H1 (cell line): ENCODE measurements at regions not wholly inside any gene's neighbourhood (a gene's known extent, or its start where the extent isn't known, plus 50 kb on each side); places are given as distances from the start of the nearest gene placed in this dataset.

Experiments
- CTCF ChIA-PET: fragments of 300-600 bp; sonication (Branson Sonifier 250); formaldehyde crosslinking; loops from one replicate; lab custom pipeline; 2021; ENCODE audit not compliant: partially characterized antibody; lab: Charles Lee
- POLR2A ChIA-PET: fragments of 300-600 bp; sonication (Branson Sonifier 250); formaldehyde crosslinking; loops from one replicate; lab custom pipeline; 2021; ENCODE audit warnings: inconsistent platforms; ENCODE audit not compliant: partially characterized antibody; lab: Charles Lee
- DNase-seq, 2 experiments: peaks; one replicate each; pipeline versions ENCODE4 v3.0.0 to v3.0.0-alpha.2; 2010 to 2022; ENCODE audit warnings: low spot score in 2 of 2, low read depth in 1 of 2, mixed read lengths in 1 of 2
- FAIRE-seq: peaks from 2 replicates; lab custom pipeline; 2011; peaks lifted over from hg19 to GRCh38; lab: Jason Lieb, UNC
- H2AFZ ChIP-seq: 2 replicates; pipeline ENCODE4 v1.8.1; 2012; ENCODE audit warnings: low read length, inconsistent platforms
- H2AK5ac ChIP-seq: 2 replicates; pipeline ENCODE4 v1.6.1; 2013; ENCODE audit warnings: low read depth, low read length
- H2BK120ac ChIP-seq: replicated peaks from 2 replicates; pipeline ENCODE3; 2013; ENCODE audit warnings: low read depth, low read length, inconsistent platforms
- H2BK12ac ChIP-seq: 2 replicates; pipeline ENCODE4 v1.6.1; 2013; ENCODE audit warnings: low read depth, low read length
- H2BK15ac ChIP-seq: 2 replicates; pipeline ENCODE4 v1.6.1; 2013; ENCODE audit warnings: low read length
- H2BK20ac ChIP-seq: 2 replicates; pipeline ENCODE4 v1.6.1; 2013; ENCODE audit warnings: low read length
- H2BK5ac ChIP-seq: 2 replicates; pipeline ENCODE4 v1.6.1; 2013; ENCODE audit warnings: low read depth, low read length
- H3K14ac ChIP-seq: 2 replicates; pipeline ENCODE4 v1.6.1; 2013; ENCODE audit warnings: inconsistent platforms; ENCODE audit not compliant: insufficient read length
- H3K18ac ChIP-seq: 2 replicates; pipeline ENCODE4 v1.6.1; 2013; ENCODE audit warnings: low read length; ENCODE audit errors: extremely low read depth
- H3K23ac ChIP-seq: 2 replicates; pipeline ENCODE4 v1.6.1; 2013; ENCODE audit warnings: inconsistent platforms; ENCODE audit not compliant: insufficient read length
- H3K23me2 ChIP-seq: 2 replicates; pipeline ENCODE4 v1.6.1; 2013; ENCODE audit warnings: low read depth, low read length
- H3K27ac ChIP-seq: 2 replicates; pipeline ENCODE4 v1.6.1; 2011; ENCODE audit warnings: low read depth, low read length, inconsistent platforms
- H3K27me3 ChIP-seq, 4 experiments: replicated peaks in 1 of 4; 1 replicate in 1 of 4; 2 replicates in 3 of 4; pipeline versions ENCODE4 v1.6.1 to v1.8.1; 2011 to 2013; ENCODE audit warnings: low read length in 3 of 4, mild to moderate bottlenecking in 3 of 4, inconsistent platforms in 2 of 4, mixed read lengths in 2 of 4, moderate library complexity in 1 of 4; ENCODE audit not compliant: control insufficient read depth in 3 of 4, insufficient read depth in 3 of 4; ENCODE audit errors: extremely low read depth in 1 of 4
- H3K36me3 ChIP-seq, 4 experiments: 2 replicates each; pipeline versions ENCODE4 v1.6.1 to v1.8.1; 2011 to 2013; ENCODE audit warnings: mild to moderate bottlenecking in 4 of 4, low read length in 3 of 4, moderate library complexity in 2 of 4, control low read depth in 1 of 4, inconsistent platforms in 1 of 4; ENCODE audit not compliant: insufficient read depth in 4 of 4, control insufficient read depth in 2 of 4
- H3K4ac ChIP-seq: replicated peaks from 2 replicates; pipeline ENCODE3; 2013; ENCODE audit warnings: low read length, low read depth, mixed read lengths, inconsistent platforms; ENCODE audit not compliant: insufficient read length
- H3K4me1 ChIP-seq, 4 experiments: replicated peaks in 1 of 4; 1 replicate in 1 of 4; 2 replicates in 3 of 4; pipeline versions ENCODE4 v1.6.1 to v1.8.1; 2011 to 2013; ENCODE audit warnings: low read length in 3 of 4, inconsistent platforms in 2 of 4, mixed read lengths in 1 of 4; ENCODE audit not compliant: insufficient read depth in 4 of 4, control insufficient read depth in 3 of 4
- H3K4me2 ChIP-seq, 2 experiments: 2 replicates each; pipeline versions ENCODE4 v1.6.1 to v1.8.1; 2011 to 2013; ENCODE audit warnings: low read depth in 2 of 2, low read length in 2 of 2, control low read depth in 1 of 2, inconsistent platforms in 1 of 2, mild to moderate bottlenecking in 1 of 2; ENCODE audit not compliant: insufficient read depth in 1 of 2
- H3K4me3 ChIP-seq, 4 experiments: fragments of 200-600, 300-600 bp in 1 of 4; sonication (generic), shearing (Covaris generic), sonication (Bioruptor Twin) in 1 of 4; 2 replicates each; pipeline versions ENCODE4 v1.5.1 to v1.8.1; 2011 to 2016; ENCODE audit warnings: low read length in 4 of 4, low read depth in 3 of 4, control low read depth in 2 of 4, inconsistent platforms in 2 of 4, mild to moderate bottlenecking in 2 of 4, mixed read lengths in 1 of 4, moderate library complexity in 1 of 4; ENCODE audit not compliant: insufficient read depth in 2 of 4; ENCODE audit errors: extremely low read depth in 1 of 4
- H3K56ac ChIP-seq: replicated peaks from 2 replicates; pipeline ENCODE3; 2013; ENCODE audit warnings: low read depth, mild to moderate bottlenecking, mixed read lengths, low read length, inconsistent platforms; ENCODE audit not compliant: insufficient read length
- H3K79me1 ChIP-seq: 2 replicates; pipeline ENCODE4 v1.6.1; 2013; ENCODE audit warnings: low read depth, low read length, control low read depth
- H3K79me2 ChIP-seq, 2 experiments: 2 replicates each; pipeline versions ENCODE4 v1.6.1 to v1.8.1; 2012 to 2013; ENCODE audit warnings: low read length in 2 of 2, mild to moderate bottlenecking in 2 of 2, inconsistent platforms in 1 of 2; ENCODE audit not compliant: insufficient read depth in 2 of 2, control insufficient read depth in 1 of 2
- H3K9ac ChIP-seq, 4 experiments: replicated peaks in 1 of 4; 1 replicate in 1 of 4; 2 replicates in 3 of 4; pipeline versions ENCODE4 v1.6.1 to v1.8.1; 2011 to 2013; ENCODE audit warnings: low read depth in 3 of 4, low read length in 3 of 4, control low read depth in 2 of 4, mild to moderate bottlenecking in 2 of 4, moderate library complexity in 2 of 4, inconsistent platforms in 1 of 4; ENCODE audit errors: extremely low read depth in 1 of 4
- H3K9me3 ChIP-seq, 2 experiments: 2 replicates each; pipeline versions ENCODE4 v1.6.1 to v1.8.1; 2012 to 2013; ENCODE audit warnings: mild to moderate bottlenecking in 2 of 2, moderate library complexity in 2 of 2, control low read depth in 1 of 2, inconsistent platforms in 1 of 2, low read depth in 1 of 2, low read length in 1 of 2, mixed read lengths in 1 of 2; ENCODE audit not compliant: insufficient read depth in 2 of 2
- H4K20me1 ChIP-seq, 2 experiments: replicated peaks in 1 of 2; 2 replicates each; pipeline versions ENCODE3 to v1.8.1; 2011 to 2013; ENCODE audit warnings: inconsistent platforms in 2 of 2, low read length in 2 of 2, mild to moderate bottlenecking in 1 of 2; ENCODE audit not compliant: insufficient read depth in 2 of 2, control insufficient read depth in 1 of 2
- H4K5ac ChIP-seq: 2 replicates; pipeline ENCODE4 v1.6.1; 2013; ENCODE audit warnings: low read length, low read depth, mixed read lengths, inconsistent platforms; ENCODE audit not compliant: insufficient read length
- H4K8ac ChIP-seq: 2 replicates; pipeline ENCODE4 v1.8.0; 2013; ENCODE audit warnings: mild to moderate bottlenecking, moderate library complexity, low read length, inconsistent platforms; ENCODE audit not compliant: insufficient read depth; ENCODE audit errors: extremely low read depth
- H4K91ac ChIP-seq: replicated peaks from 2 replicates; pipeline ENCODE3; 2013; ENCODE audit warnings: low read length, mixed read lengths, inconsistent platforms; ENCODE audit not compliant: insufficient read length
- CEBPB ChIP-seq: IDR thresholded peaks from 2 replicates; pipeline ENCODE4 v1.6.1; 2012; ENCODE audit warnings: low read depth, low read length
- TBP ChIP-seq: IDR thresholded peaks from 2 replicates; pipeline ENCODE4 v1.6.1; 2011; ENCODE audit warnings: low read depth, low read length, improper control_type of control experiment
- WGBS, 2 experiments: shearing (Covaris generic) in 1 of 2; methylation state at CpG; one replicate each; pipeline versions ENCODE4 v1.1.6 to v1.1.7; 2013 to 2015; ENCODE audit warnings: low lambda C conversion rate in 2 of 2, mixed read lengths in 2 of 2, inconsistent platforms in 1 of 2, low coverage in 1 of 2, missing lambda C conversion rate in 1 of 2; ENCODE audit not compliant: insufficient replicate concordance in 2 of 2, insufficient coverage in 1 of 2, insufficient read length in 1 of 2; ENCODE audit errors: extremely low coverage in 1 of 2, missing lambda C conversion rate in 1 of 2; 5-methylcytosine and 5-hydroxymethylcytosine counted together

GRCh38 chr3:15978801-15979200 is 181.0 kb upstream of the ANKRD28 start (continued):
- no peak for TF ChIP-seq TBP

- no peak overlapping the region for H2BK5ac ChIP-seq
- no peak overlapping the region for H4K8ac ChIP-seq
- ChIA-PET POLR2A (no interaction called here), CTCF (interaction anchor here (1.4 to 2.3 kb wide), 2 partner anchors 8 to 10 kb away, joined by 6 to 7 read pairs; no protein-coding TSS in a partner anchor)
- H3K79me1 ChIP-seq, result no peaks in the 10 kb centered on the region
- no peak overlapping the region for H3K56ac ChIP-seq
- no peaks in the 10 kb centered on the region for H3K9me3 ChIP-seq
- H3K27me3 ChIP-seq, result no peaks in the 10 kb centered on the region
- H3K23me2 ChIP-seq, result no peaks in the 10 kb centered on the region
- no peak overlapping the region for H3K23ac ChIP-seq
- no peak overlapping the region for H3K9ac ChIP-seq
- H2BK15ac ChIP-seq, result no peak overlapping the region
- no peak overlapping the region for H2AK5ac ChIP-seq
- H2BK120ac ChIP-seq, result no peak overlapping the region
- no peak overlapping the region for H2BK20ac ChIP-seq
- no peaks in the 10 kb centered on the region for H3K36me3 ChIP-seq
- H3K14ac ChIP-seq, result no peak overlapping the region
- no peak overlapping the region for H3K4me2 ChIP-seq
- no peak overlapping the region for H2BK12ac ChIP-seq
- H3K4ac ChIP-seq, result no peak overlapping the region
- H3K4me1 ChIP-seq, result no peaks in the 10 kb centered on the region; a peak in 1 of 7 replicates
- H2AFZ ChIP-seq, result no peak overlapping the region
- no peak overlapping the region for H3K27ac ChIP-seq
- no peaks in the 10 kb centered on the region for H3K79me2 ChIP-seq
- FAIRE-seq (no peak), DNase-seq (no peak)
- no peaks in the 10 kb centered on the region for H4K20me1 ChIP-seq
- no peak overlapping the region for H3K18ac ChIP-seq
- H4K5ac ChIP-seq, result no peak overlapping the region
- WGBS, 2 experiments, result 80% methylated on average over 2 of the region's 2 CpGs; no CpG with 5 or more reads in 1 of the 2 experiments
- H4K91ac ChIP-seq, result no peak overlapping the region
- H3K4me3 ChIP-seq, result no peak overlapping the region
- TF ChIP-seq CEBPB, result no peak
Measured at GRCh38 chr3:15979495-15979894, 181.7 kb upstream of the ANKRD28 start.
